GM21360 (cell line): ENCODE measurements at regions not wholly inside any gene's neighbourhood (a gene's known extent, or its start where the extent isn't known, plus 50 kb on each side); places are given as distances from the start of the nearest gene placed in this dataset.
"Not testable (repeated sequence)": the region's sequence is repeated elsewhere in the genome, so short reads cannot be mapped to it uniquely, and the experiment has no call there.

Experiments
- ATAC-seq: cut with Tn5 transposase; IDR thresholded peaks from one replicate; pipeline ENCODE4 v1.9.1; 2021; ENCODE audit warnings: mild to moderate bottlenecking, moderate library complexity; ENCODE audit not compliant: unreplicated experiment

- not testable (repeated sequence) for ATAC-seq
These were observed 171.8 kb upstream of the ID2 start for GRCh38 chr2:8510055-8510454.

GRCh38 chr2:8510519-8510918, 171.3 kb upstream of the ID2 start:
- no peak for ATAC-seq

GRCh38 chr2:8511868-8512612, 169.8 kb upstream of the ID2 start:
- no peak for ATAC-seq

- ATAC-seq, result no peak
These were observed 168.1 kb upstream of the ID2 start for GRCh38 chr2:8513601-8514273.

GRCh38 chr2:8514274-8514662, 167.6 kb upstream of the ID2 start:
- no peak for ATAC-seq

- ATAC-seq, result peak; percentile 61
These were observed 166.8 kb upstream of the ID2 start for GRCh38 chr2:8514796-8515758.

- peak; percentile 23 for ATAC-seq
These were observed 165.9 kb upstream of the ID2 start for GRCh38 chr2:8515864-8516533.

- no peak for ATAC-seq
These were observed 163.9 kb upstream of the ID2 start for GRCh38 chr2:8517850-8518498.

- no peak for ATAC-seq
These were observed 162.7 kb upstream of the ID2 start for GRCh38 chr2:8518979-8519668.

- ATAC-seq, result no peak
These were observed 161.0 kb upstream of the ID2 start for GRCh38 chr2:8520791-8521344.

- no peak for ATAC-seq
These were observed 159.2 kb upstream of the ID2 start for GRCh38 chr2:8522687-8523086.

- ATAC-seq, result no peak
These were observed 157.5 kb upstream of the ID2 start for GRCh38 chr2:8524388-8524787.

GRCh38 chr2:8524823-8525222, 157.0 kb upstream of the ID2 start:
- no peak for ATAC-seq

- ATAC-seq, result no peak
These were observed 156.6 kb upstream of the ID2 start for GRCh38 chr2:8525236-8525581.

- peak; percentile 61 for ATAC-seq
These were observed 156.1 kb upstream of the ID2 start for GRCh38 chr2:8525582-8526402.

- no peak for ATAC-seq
These were observed 155.5 kb upstream of the ID2 start for GRCh38 chr2:8526403-8526696.

- no peak for ATAC-seq
These were observed 154.8 kb upstream of the ID2 start for GRCh38 chr2:8527031-8527430.

GRCh38 chr2:8527676-8528075, 154.2 kb upstream of the ID2 start:
- ATAC-seq, result no peak

- no peak for ATAC-seq
These were observed 153.0 kb upstream of the ID2 start for GRCh38 chr2:8528863-8529262.
